GM18502 (cell line): ENCODE measurements at regions not wholly inside any gene's neighbourhood (a gene's known extent, or its start where the extent isn't known, plus 50 kb on each side); places are given as distances from the start of the nearest gene placed in this dataset.
A peak's percentile ranks its signal among the peaks of the same experiment; 100 is the strongest.

Source experiments
- ATAC-seq: cut with Tn5 transposase; IDR thresholded peaks from one replicate; pipeline ENCODE4 v1.9.1; 2021; ENCODE audit warnings: mild to moderate bottlenecking; ENCODE audit not compliant: unreplicated experiment, poor library complexity

DNA sequence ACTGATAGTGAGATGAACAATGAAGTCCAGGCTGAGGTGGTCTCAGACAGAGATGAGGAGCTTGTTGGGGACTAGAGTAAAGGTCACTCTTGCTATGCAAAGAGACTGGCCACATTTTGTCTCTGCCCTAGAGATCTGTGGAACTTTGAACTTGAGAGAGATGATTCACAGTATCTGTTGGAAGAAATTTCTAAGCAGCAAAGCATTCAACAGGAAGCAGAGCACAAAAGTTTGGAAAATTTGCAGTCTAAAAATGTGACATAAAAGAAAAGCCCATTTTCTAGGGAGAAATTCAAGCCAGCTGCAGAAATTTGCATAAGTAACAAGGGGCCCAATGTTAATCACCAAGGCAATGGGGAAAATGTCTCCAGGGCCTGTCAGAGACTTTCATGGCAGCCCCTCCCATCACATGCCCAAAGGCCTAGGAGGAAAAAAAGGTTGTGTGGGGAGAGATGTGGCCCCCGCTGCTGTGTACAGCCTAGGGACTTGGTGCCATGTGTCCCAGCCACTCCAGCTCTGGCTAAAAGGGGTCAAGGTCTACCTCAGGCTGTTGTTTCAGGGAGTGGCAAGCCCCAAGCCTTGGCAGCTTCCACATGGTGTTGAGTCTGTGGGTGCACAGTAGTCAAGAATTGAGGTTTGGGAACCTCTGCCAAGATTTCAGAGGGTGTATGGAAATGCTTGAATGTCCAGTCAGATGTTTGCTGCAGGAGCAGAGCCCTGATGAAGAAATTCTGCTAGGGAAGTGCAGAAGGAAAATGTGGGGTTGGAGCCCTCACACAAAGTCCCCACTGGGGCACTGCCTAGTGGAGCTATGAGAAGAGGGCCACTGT, 262.8 kb downstream of the DKK2 start:
- ATAC-seq = no peak

DNA sequence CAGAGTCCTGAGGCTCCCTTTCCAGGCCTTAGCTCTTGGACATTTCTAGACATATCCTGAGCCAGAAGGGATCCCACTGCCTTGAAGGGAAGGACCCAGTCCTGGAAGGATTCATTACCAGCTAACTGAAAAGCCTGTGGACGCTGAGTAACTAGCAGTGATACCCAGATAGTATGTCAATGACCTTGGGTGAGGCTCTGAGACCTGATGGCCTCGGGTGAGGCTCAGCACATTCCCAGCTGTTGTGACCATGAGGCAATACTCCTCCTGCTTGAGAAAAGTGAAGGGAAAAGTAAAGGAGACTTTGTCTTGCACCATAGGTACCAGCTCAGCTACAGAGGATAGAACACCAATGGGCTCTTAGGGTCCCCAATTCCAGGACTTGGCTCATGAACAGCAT, 268.1 kb downstream of the DKK2 start:
- ATAC-seq = no peak

- no peak for ATAC-seq
These were observed 269.6 kb downstream of the DKK2 start for GRCh38 chr4:106766519-106766918.

DNA sequence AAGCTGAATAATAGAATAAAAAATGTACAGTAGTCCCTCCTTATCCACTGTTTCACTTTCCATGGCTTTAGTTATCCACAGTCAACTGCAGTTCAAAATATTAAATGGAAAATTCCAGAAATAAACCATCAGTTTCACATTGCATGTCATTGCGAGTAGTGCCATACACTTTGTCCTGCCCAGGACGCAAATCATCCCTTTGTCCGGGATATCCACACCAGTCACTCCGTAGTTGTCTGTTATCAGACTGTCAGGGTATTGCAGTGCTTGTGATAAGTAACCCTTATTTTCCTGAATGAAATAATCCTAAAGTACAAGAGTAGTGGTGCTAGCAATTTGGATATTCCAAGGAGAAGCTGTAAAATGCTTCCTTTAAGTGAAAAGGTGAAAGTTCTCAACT, 271.3 kb downstream of the DKK2 start:
- no peak for ATAC-seq

- ATAC-seq = no peak
These were observed 273.3 kb downstream of the DKK2 start for GRCh38 chr4:106762666-106763443.

DNA sequence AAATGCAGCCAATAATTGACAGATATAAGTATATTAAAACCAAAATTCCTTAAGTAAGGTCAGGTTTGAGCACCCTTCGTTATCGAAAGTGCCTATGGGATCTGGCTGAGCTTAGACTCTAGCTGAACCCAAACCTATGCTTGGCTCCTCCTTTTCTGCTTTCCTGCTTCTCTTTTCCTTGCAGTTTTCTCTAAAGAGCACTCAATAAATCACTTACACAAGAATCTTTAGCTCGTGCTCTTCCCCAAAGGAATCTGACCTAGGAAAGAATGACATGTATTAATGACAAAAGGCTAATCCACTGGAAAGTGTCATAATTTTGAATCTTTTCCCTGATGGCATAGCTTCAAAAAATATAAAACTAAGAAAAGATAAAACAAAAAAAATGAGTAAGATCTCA, 282.7 kb downstream of the DKK2 start:
- no peak for ATAC-seq

DNA sequence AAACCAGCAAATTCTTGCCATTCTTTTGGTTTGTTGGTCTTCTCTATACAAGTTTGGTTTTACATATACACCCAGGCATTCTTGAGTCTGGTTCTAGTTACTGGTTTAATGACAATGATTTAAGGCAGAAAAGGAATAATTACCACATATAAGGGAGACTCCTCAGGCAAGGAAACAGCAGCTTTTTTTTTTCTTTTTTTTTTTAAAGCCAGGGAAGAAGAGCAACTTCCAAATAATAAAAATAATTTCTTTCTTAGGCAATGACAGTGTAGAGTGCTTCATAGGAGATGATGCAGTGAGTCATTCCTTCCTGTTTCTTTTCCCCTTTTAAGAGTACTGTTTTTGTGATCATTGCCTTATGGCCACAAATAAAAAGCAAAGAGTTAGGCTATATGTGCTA, 289.7 kb downstream of the DKK2 start:
- no peak for ATAC-seq

DNA sequence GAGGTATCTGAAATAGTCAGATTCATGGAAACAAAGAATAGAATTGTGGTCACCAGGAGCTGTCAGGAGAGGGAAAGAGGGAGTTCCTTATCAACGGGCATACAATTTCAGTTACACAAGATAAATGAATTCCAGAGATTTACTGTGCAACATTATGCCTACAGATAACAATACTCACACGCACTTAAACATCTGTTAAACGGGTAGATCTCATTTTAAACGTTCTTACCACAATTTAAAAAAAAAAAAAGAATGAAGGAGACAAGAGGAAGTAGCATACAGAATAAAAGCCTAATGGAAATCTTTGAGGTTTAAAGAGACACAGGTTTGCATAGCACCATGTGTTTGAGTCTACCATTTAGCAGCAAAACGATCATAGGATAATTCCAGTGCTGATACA, 298.0 kb downstream of the DKK2 start:
- no peak for ATAC-seq

GRCh38 chr4:106718548-106718947, 317.6 kb downstream of the DKK2 start:
- no peak for ATAC-seq

- no peak for ATAC-seq
These were observed 319.0 kb downstream of the DKK2 start for GRCh38 chr4:106717091-106717490.

DNA sequence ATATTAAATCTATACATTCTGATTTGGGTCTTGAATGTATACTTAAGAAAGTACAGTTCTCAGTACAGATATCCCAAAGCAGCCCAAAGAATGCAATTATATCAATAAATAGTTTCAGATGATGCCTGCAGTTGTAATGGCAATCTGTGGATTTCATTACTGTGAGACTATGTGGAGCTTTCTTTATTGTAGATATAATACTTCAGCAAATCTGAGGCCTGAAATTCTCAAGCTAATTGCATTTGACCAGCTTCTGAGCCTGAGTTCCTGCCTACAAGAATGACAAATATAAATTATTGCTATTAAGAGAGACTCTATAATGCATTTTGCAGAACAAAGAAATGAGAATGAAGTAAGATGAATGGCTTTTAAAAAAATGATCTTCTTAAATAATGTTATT, 320.3 kb downstream of the DKK2 start:
- ATAC-seq = no peak

- ATAC-seq = no peak
These were observed 327.7 kb downstream of the DKK2 start for GRCh38 chr4:106708464-106708816.

- ATAC-seq = peak; percentile 44
These were observed 328.2 kb downstream of the DKK2 start for GRCh38 chr4:106707776-106708463.

- no peak for ATAC-seq
These were observed 331.8 kb downstream of the DKK2 start for GRCh38 chr4:106704253-106704870.

- ATAC-seq = no peak
These were observed 331.7 kb upstream of the GIMD1 start for GRCh38 chr4:106700321-106700720.

GRCh38 chr4:106698621-106699195, 330.1 kb upstream of the GIMD1 start:
- ATAC-seq = no peak

GRCh38 chr4:106695501-106696262, 327.1 kb upstream of the GIMD1 start:
- no peak for ATAC-seq

DNA sequence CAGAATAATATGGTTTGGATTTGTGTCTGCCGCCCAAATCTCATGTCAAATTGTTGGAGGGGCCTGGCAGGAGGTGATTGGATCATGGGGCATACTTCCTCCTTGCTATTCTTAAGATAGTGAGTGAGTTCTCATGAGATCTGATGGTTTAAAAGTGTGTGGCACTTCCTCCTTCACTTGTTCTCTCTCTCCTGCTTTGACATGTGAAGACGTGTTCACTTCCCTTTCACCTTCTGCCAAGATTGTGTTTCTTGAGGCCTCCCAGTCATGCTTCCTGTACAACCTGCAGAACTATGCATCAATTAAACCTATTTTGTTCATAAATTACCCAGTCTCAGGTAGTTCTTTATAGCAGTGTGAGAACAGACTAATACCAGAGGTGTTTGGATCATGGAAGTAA, 325.7 kb upstream of the GIMD1 start:
- no peak for ATAC-seq

DNA sequence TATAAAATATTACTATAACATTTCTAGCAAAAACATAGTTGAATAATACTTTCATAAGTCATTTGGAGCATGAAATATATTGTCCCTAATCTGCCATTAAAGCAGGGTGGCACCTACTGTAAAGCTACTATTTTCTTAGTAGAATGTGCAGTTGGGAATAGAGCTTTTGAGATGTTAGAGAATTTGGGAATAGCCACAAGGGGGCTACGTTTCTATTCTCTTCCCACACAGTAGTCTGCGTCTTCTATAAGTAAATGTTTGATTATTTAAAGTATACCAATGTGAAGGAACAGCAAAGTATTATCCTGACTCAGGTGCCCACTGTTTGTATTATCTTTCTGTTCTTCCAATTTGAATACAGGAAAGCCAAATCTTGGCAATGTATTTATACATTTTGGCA, 323.2 kb upstream of the GIMD1 start:
- no peak for ATAC-seq

GRCh38 chr4:106690487-106690886, 321.9 kb upstream of the GIMD1 start:
- ATAC-seq = no peak
